Endothelial cell of umbilical vein (primary cell): ENCODE measurements at regions not wholly inside any gene's neighbourhood (a gene's known extent, or its start where the extent isn't known, plus 50 kb on each side); places are given as distances from the start of the nearest gene placed in this dataset.

Experiments used
- BruUV-seq: library from RNA; stranded (reverse); fragments of 400-500 nt; replicated peaks from 2 replicates; lab custom pipeline; 2021; lab: Mats Ljungman, UMichigan
- CTCF ChIA-PET: fragments of 300-600, 350-600 bp; sonication (Branson Sonifier 250); formaldehyde crosslinking; loops from one replicate; lab custom pipeline; 2021; ENCODE audit warnings: antibody characterized with exemption, inconsistent platforms; lab: Charles Lee
- POLR2A ChIA-PET: fragments of 300-600, 350-600 bp; sonication (Branson Sonifier 250); formaldehyde crosslinking; loops from one replicate; lab custom pipeline; 2021; ENCODE audit warnings: antibody characterized with exemption, inconsistent platforms; lab: Charles Lee
- DNase-seq: peaks from one replicate; pipeline ENCODE4 v3.0.0-alpha.2; 2011; ENCODE audit warnings: low read depth, low spot score
- FAIRE-seq: peaks from 2 replicates; lab custom pipeline; 2011; peaks lifted over from hg19 to GRCh38; lab: Jason Lieb, UNC
- H2AFZ ChIP-seq: 2 replicates; pipeline ENCODE4 v1.6.0; 2012; ENCODE audit warnings: low read depth, low read length, control low read depth, inconsistent platforms
- H3K27ac ChIP-seq: 2 replicates; pipeline ENCODE4 v1.5.1; 2011; ENCODE audit warnings: low read depth, mild to moderate bottlenecking, control low read depth, low read length, moderate library complexity; ENCODE audit not compliant: insufficient read depth
- H3K27me3 ChIP-seq, 2 experiments: 2 replicates each; pipeline versions ENCODE4 v1.6.0 to v1.6.1; 2011; ENCODE audit warnings: low read length in 2 of 2, mixed read lengths in 1 of 2; ENCODE audit not compliant: control insufficient read depth in 2 of 2, insufficient read depth in 2 of 2
- H3K36me3 ChIP-seq, 2 experiments: 2 replicates in 1 of 2; 3 replicates in 1 of 2; pipeline ENCODE4 v1.5.1; 2011; ENCODE audit warnings: low read length in 2 of 2, mild to moderate bottlenecking in 1 of 2, moderate library complexity in 1 of 2; ENCODE audit not compliant: control insufficient read depth in 2 of 2, insufficient read depth in 2 of 2; ENCODE audit errors: extremely low read depth in 1 of 2
- H3K4me1 ChIP-seq: 3 replicates; pipeline ENCODE4 v1.5.1; 2011; ENCODE audit warnings: mild to moderate bottlenecking, low read length; ENCODE audit not compliant: control insufficient read depth, insufficient read depth; ENCODE audit errors: extremely low read depth
- H3K4me2 ChIP-seq: 2 replicates; pipeline ENCODE4 v1.6.1; 2011; ENCODE audit warnings: low read length, control low read depth, mixed read lengths; ENCODE audit not compliant: insufficient read depth
- H3K4me3 ChIP-seq, 3 experiments: fragments of 200-600 bp in 1 of 3; sonication (generic), shearing (Covaris generic) in 1 of 3; replicated peaks in 1 of 3; 2 replicates each; pipeline ENCODE4 v1.5.1; 2011 to 2016; ENCODE audit warnings: control low read depth in 3 of 3, low read length in 3 of 3, mild to moderate bottlenecking in 2 of 3, inconsistent platforms in 1 of 3, low read depth in 1 of 3, moderate library complexity in 1 of 3; ENCODE audit not compliant: insufficient read depth in 1 of 3
- H3K79me2 ChIP-seq: 2 replicates; pipeline ENCODE4 v1.6.0; 2012; ENCODE audit warnings: low read length, inconsistent platforms; ENCODE audit not compliant: control insufficient read depth, insufficient read depth
- H3K9ac ChIP-seq: replicated peaks from 2 replicates; pipeline ENCODE3; 2011; ENCODE audit warnings: low read length, control low read depth; ENCODE audit not compliant: insufficient read depth; ENCODE audit errors: extremely low read depth
- H3K9me1 ChIP-seq: replicated peaks from 3 replicates; pipeline ENCODE4 v1.6.0; 2011; ENCODE audit warnings: mild to moderate bottlenecking, low read length; ENCODE audit not compliant: control insufficient read depth, insufficient read depth; ENCODE audit errors: extremely low read depth
- H3K9me3 ChIP-seq: replicated peaks from 2 replicates; pipeline ENCODE4 v1.5.1; 2012; ENCODE audit warnings: low read length, inconsistent platforms; ENCODE audit not compliant: control insufficient read depth, insufficient read depth
- H4K20me1 ChIP-seq: replicated peaks from 2 replicates; pipeline ENCODE3; 2011; ENCODE audit warnings: mild to moderate bottlenecking, low read length; ENCODE audit not compliant: control insufficient read depth, insufficient read depth; ENCODE audit errors: extremely low read depth
- CTCF ChIP-seq, 2 donors: IDR thresholded peaks; 1 replicate in 1 of 2; 2 replicates in 1 of 2; pipeline ENCODE4 v1.5.1; 2011; ENCODE audit warnings: low read length in 2 of 2, mild to moderate bottlenecking in 2 of 2, moderate library complexity in 2 of 2, control low read depth in 1 of 2, inconsistent platforms in 1 of 2, low read depth in 1 of 2; ENCODE audit not compliant: insufficient read depth in 1 of 2; ENCODE audit errors: extremely low read depth in 1 of 2
- EZH2 ChIP-seq: IDR thresholded peaks from 2 replicates; pipeline ENCODE4 v1.6.1; 2012; ENCODE audit warnings: borderline replicate concordance, low read depth, mild to moderate bottlenecking, moderate library complexity, low read length, inconsistent platforms; ENCODE audit not compliant: severe bottlenecking
- FOS ChIP-seq: IDR thresholded peaks from 2 replicates; pipeline ENCODE4 v1.6.1; 2011; ENCODE audit warnings: mild to moderate bottlenecking, low read length, moderate library complexity, borderline replicate concordance; ENCODE audit not compliant: insufficient read depth
- GATA2 ChIP-seq: IDR thresholded peaks from 2 replicates; pipeline ENCODE4 v1.7.0; 2011; ENCODE audit warnings: low read depth, mild to moderate bottlenecking, moderate library complexity, mixed read lengths, low read length; ENCODE audit not compliant: insufficient read length, insufficient read depth
- JUN ChIP-seq: IDR thresholded peaks from 2 replicates; pipeline ENCODE4 v1.6.1; 2011; ENCODE audit warnings: borderline replicate concordance, low read depth; ENCODE audit not compliant: insufficient read length, insufficient read depth
- MYC ChIP-seq: IDR thresholded peaks from one replicate; pipeline ENCODE4 v1.6.1; 2011; ENCODE audit warnings: mild to moderate bottlenecking, low read depth, low read length
- POLR2A ChIP-seq: IDR thresholded peaks from 2 replicates; pipeline ENCODE4 v1.6.1; 2012; ENCODE audit warnings: low read depth, mild to moderate bottlenecking, control low read depth, low read length
- POLR2AphosphoS5 ChIP-seq: IDR thresholded peaks from 2 replicates; pipeline ENCODE4 v1.6.1; 2012; ENCODE audit warnings: low read depth, mild to moderate bottlenecking, control low read depth, low read length, moderate library complexity; ENCODE audit not compliant: insufficient read depth
- dilution Hi-C: fragments of 300-500 bp; cut with MboI; formaldehyde crosslinking; loops from one replicate; pipeline ENCODE4 v1.15.0; 2019; ENCODE audit warnings: low sequenced_read_pairs; ENCODE audit not compliant: extremely low pct_ligation_motif_present
- intact Hi-C: fragments of 100-400 bp; cut with micrococcal nuclease; formaldehyde crosslinking; loops from one replicate; pipeline ENCODE4 v1.10.0; 2022

GRCh38 chr1:177794376-177794991, 175.4 kb downstream of the SEC16B start:
- no TSS peak for BruUV-seq
- H3K27me3 ChIP-seq, result no peaks in the 10 kb centered on the region
- H4K20me1 ChIP-seq, result no peaks in the 10 kb centered on the region
- H3K4me1 ChIP-seq, result no peaks in the 10 kb centered on the region
- no peaks in the 10 kb centered on the region for H3K9me3 ChIP-seq
- H2AFZ ChIP-seq, result no peak overlapping the region
- no peak overlapping the region for H3K4me3 ChIP-seq
- H3K79me2 ChIP-seq, result no peaks in the 10 kb centered on the region
- H3K4me2 ChIP-seq, result no peak overlapping the region
- no peaks in the 10 kb centered on the region for H3K36me3 ChIP-seq
- ChIA-PET POLR2A (no interaction called here), CTCF (no interaction called here)
- TF ChIP-seq POLR2AphosphoS5 (no peak), MYC (no peak), POLR2A (no peak), JUN (no peak), FOS (no peak), EZH2 (no peak), GATA2 (no peak), CTCF (IDR thresholded peaks at IDR 0.05; ENCODE audit: extremely low read depth in 1 of 2, insufficient read depth in 1 of 2, low read depth in 1 of 2, low read length in 2 of 2) (no peak)
- H3K9ac ChIP-seq, result no peak overlapping the region
- DNase-seq (no peak), FAIRE-seq (no peak)
- intact Hi-C loops (no loop called here), dilution Hi-C loops (no loop called here)
- no peaks in the 10 kb centered on the region for H3K9me1 ChIP-seq
- H3K27ac ChIP-seq, result no peak overlapping the region
